C4-2B (cell line): ENCODE measurements at regions not wholly inside any gene's neighbourhood (a gene's known extent, or its start where the extent isn't known, plus 50 kb on each side); places are given as distances from the start of the nearest gene placed in this dataset.

ENCODE experiments used
- CTCF ChIP-seq: fragments of 450-650 bp; conservative IDR thresholded peaks from 2 replicates; pipeline ENCODE4 v1.5.1; 2017; ENCODE audit warnings: mild to moderate bottlenecking
- ZFX ChIP-seq: fragments of 450-650 bp; IDR thresholded peaks from 2 replicates; pipeline ENCODE4 v1.6.1; 2017

GRCh38 chr15:58273104-58273503 is 134.9 kb downstream of the AQP9 start:
- TF ChIP-seq CTCF = no peak
- TF ChIP-seq ZFX = no peak
